H1 (cell line): ENCODE measurements at regions not wholly inside any gene's neighbourhood (a gene's known extent, or its start where the extent isn't known, plus 50 kb on each side); places are given as distances from the start of the nearest gene placed in this dataset.

Source experiments
- CTCF ChIA-PET: fragments of 300-600 bp; sonication (Branson Sonifier 250); formaldehyde crosslinking; loops from one replicate; lab custom pipeline; 2021; ENCODE audit not compliant: partially characterized antibody; lab: Charles Lee
- POLR2A ChIA-PET: fragments of 300-600 bp; sonication (Branson Sonifier 250); formaldehyde crosslinking; loops from one replicate; lab custom pipeline; 2021; ENCODE audit warnings: inconsistent platforms; ENCODE audit not compliant: partially characterized antibody; lab: Charles Lee
- DNase-seq, 2 experiments: peaks; one replicate each; pipeline versions ENCODE4 v3.0.0 to v3.0.0-alpha.2; 2010 to 2022; ENCODE audit warnings: low spot score in 2 of 2, low read depth in 1 of 2, mixed read lengths in 1 of 2
- FAIRE-seq: peaks from 2 replicates; lab custom pipeline; 2011; peaks lifted over from hg19 to GRCh38; lab: Jason Lieb, UNC
- H2AFZ ChIP-seq: 2 replicates; pipeline ENCODE4 v1.8.1; 2012; ENCODE audit warnings: low read length, inconsistent platforms
- H2AK5ac ChIP-seq: 2 replicates; pipeline ENCODE4 v1.6.1; 2013; ENCODE audit warnings: low read depth, low read length
- H2BK120ac ChIP-seq: replicated peaks from 2 replicates; pipeline ENCODE3; 2013; ENCODE audit warnings: low read depth, low read length, inconsistent platforms
- H2BK12ac ChIP-seq: 2 replicates; pipeline ENCODE4 v1.6.1; 2013; ENCODE audit warnings: low read depth, low read length
- H2BK15ac ChIP-seq: 2 replicates; pipeline ENCODE4 v1.6.1; 2013; ENCODE audit warnings: low read length
- H2BK20ac ChIP-seq: 2 replicates; pipeline ENCODE4 v1.6.1; 2013; ENCODE audit warnings: low read length
- H2BK5ac ChIP-seq: 2 replicates; pipeline ENCODE4 v1.6.1; 2013; ENCODE audit warnings: low read depth, low read length
- H3K14ac ChIP-seq: 2 replicates; pipeline ENCODE4 v1.6.1; 2013; ENCODE audit warnings: inconsistent platforms; ENCODE audit not compliant: insufficient read length
- H3K18ac ChIP-seq: 2 replicates; pipeline ENCODE4 v1.6.1; 2013; ENCODE audit warnings: low read length; ENCODE audit errors: extremely low read depth
- H3K23ac ChIP-seq: 2 replicates; pipeline ENCODE4 v1.6.1; 2013; ENCODE audit warnings: inconsistent platforms; ENCODE audit not compliant: insufficient read length
- H3K23me2 ChIP-seq: 2 replicates; pipeline ENCODE4 v1.6.1; 2013; ENCODE audit warnings: low read depth, low read length
- H3K27ac ChIP-seq: 2 replicates; pipeline ENCODE4 v1.6.1; 2011; ENCODE audit warnings: low read depth, low read length, inconsistent platforms
- H3K27me3 ChIP-seq, 4 experiments: replicated peaks in 1 of 4; 1 replicate in 1 of 4; 2 replicates in 3 of 4; pipeline versions ENCODE4 v1.6.1 to v1.8.1; 2011 to 2013; ENCODE audit warnings: low read length in 3 of 4, mild to moderate bottlenecking in 3 of 4, inconsistent platforms in 2 of 4, mixed read lengths in 2 of 4, moderate library complexity in 1 of 4; ENCODE audit not compliant: control insufficient read depth in 3 of 4, insufficient read depth in 3 of 4; ENCODE audit errors: extremely low read depth in 1 of 4
- H3K36me3 ChIP-seq, 4 experiments: 2 replicates each; pipeline versions ENCODE4 v1.6.1 to v1.8.1; 2011 to 2013; ENCODE audit warnings: mild to moderate bottlenecking in 4 of 4, low read length in 3 of 4, moderate library complexity in 2 of 4, control low read depth in 1 of 4, inconsistent platforms in 1 of 4; ENCODE audit not compliant: insufficient read depth in 4 of 4, control insufficient read depth in 2 of 4
- H3K4ac ChIP-seq: replicated peaks from 2 replicates; pipeline ENCODE3; 2013; ENCODE audit warnings: low read length, low read depth, mixed read lengths, inconsistent platforms; ENCODE audit not compliant: insufficient read length
- H3K4me1 ChIP-seq, 4 experiments: replicated peaks in 1 of 4; 1 replicate in 1 of 4; 2 replicates in 3 of 4; pipeline versions ENCODE4 v1.6.1 to v1.8.1; 2011 to 2013; ENCODE audit warnings: low read length in 3 of 4, inconsistent platforms in 2 of 4, mixed read lengths in 1 of 4; ENCODE audit not compliant: insufficient read depth in 4 of 4, control insufficient read depth in 3 of 4
- H3K4me2 ChIP-seq, 2 experiments: 2 replicates each; pipeline versions ENCODE4 v1.6.1 to v1.8.1; 2011 to 2013; ENCODE audit warnings: low read depth in 2 of 2, low read length in 2 of 2, control low read depth in 1 of 2, inconsistent platforms in 1 of 2, mild to moderate bottlenecking in 1 of 2; ENCODE audit not compliant: insufficient read depth in 1 of 2
- H3K4me3 ChIP-seq, 4 experiments: fragments of 200-600, 300-600 bp in 1 of 4; sonication (generic), shearing (Covaris generic), sonication (Bioruptor Twin) in 1 of 4; 2 replicates each; pipeline versions ENCODE4 v1.5.1 to v1.8.1; 2011 to 2016; ENCODE audit warnings: low read length in 4 of 4, low read depth in 3 of 4, control low read depth in 2 of 4, inconsistent platforms in 2 of 4, mild to moderate bottlenecking in 2 of 4, mixed read lengths in 1 of 4, moderate library complexity in 1 of 4; ENCODE audit not compliant: insufficient read depth in 2 of 4; ENCODE audit errors: extremely low read depth in 1 of 4
- H3K56ac ChIP-seq: replicated peaks from 2 replicates; pipeline ENCODE3; 2013; ENCODE audit warnings: low read depth, mild to moderate bottlenecking, mixed read lengths, low read length, inconsistent platforms; ENCODE audit not compliant: insufficient read length
- H3K79me1 ChIP-seq: 2 replicates; pipeline ENCODE4 v1.6.1; 2013; ENCODE audit warnings: low read depth, low read length, control low read depth
- H3K79me2 ChIP-seq, 2 experiments: 2 replicates each; pipeline versions ENCODE4 v1.6.1 to v1.8.1; 2012 to 2013; ENCODE audit warnings: low read length in 2 of 2, mild to moderate bottlenecking in 2 of 2, inconsistent platforms in 1 of 2; ENCODE audit not compliant: insufficient read depth in 2 of 2, control insufficient read depth in 1 of 2
- H3K9ac ChIP-seq, 4 experiments: replicated peaks in 1 of 4; 1 replicate in 1 of 4; 2 replicates in 3 of 4; pipeline versions ENCODE4 v1.6.1 to v1.8.1; 2011 to 2013; ENCODE audit warnings: low read depth in 3 of 4, low read length in 3 of 4, control low read depth in 2 of 4, mild to moderate bottlenecking in 2 of 4, moderate library complexity in 2 of 4, inconsistent platforms in 1 of 4; ENCODE audit errors: extremely low read depth in 1 of 4
- H3K9me3 ChIP-seq, 2 experiments: 2 replicates each; pipeline versions ENCODE4 v1.6.1 to v1.8.1; 2012 to 2013; ENCODE audit warnings: mild to moderate bottlenecking in 2 of 2, moderate library complexity in 2 of 2, control low read depth in 1 of 2, inconsistent platforms in 1 of 2, low read depth in 1 of 2, low read length in 1 of 2, mixed read lengths in 1 of 2; ENCODE audit not compliant: insufficient read depth in 2 of 2
- H4K20me1 ChIP-seq, 2 experiments: replicated peaks in 1 of 2; 2 replicates each; pipeline versions ENCODE3 to v1.8.1; 2011 to 2013; ENCODE audit warnings: inconsistent platforms in 2 of 2, low read length in 2 of 2, mild to moderate bottlenecking in 1 of 2; ENCODE audit not compliant: insufficient read depth in 2 of 2, control insufficient read depth in 1 of 2
- H4K5ac ChIP-seq: 2 replicates; pipeline ENCODE4 v1.6.1; 2013; ENCODE audit warnings: low read length, low read depth, mixed read lengths, inconsistent platforms; ENCODE audit not compliant: insufficient read length
- H4K8ac ChIP-seq: 2 replicates; pipeline ENCODE4 v1.8.0; 2013; ENCODE audit warnings: mild to moderate bottlenecking, moderate library complexity, low read length, inconsistent platforms; ENCODE audit not compliant: insufficient read depth; ENCODE audit errors: extremely low read depth
- H4K91ac ChIP-seq: replicated peaks from 2 replicates; pipeline ENCODE3; 2013; ENCODE audit warnings: low read length, mixed read lengths, inconsistent platforms; ENCODE audit not compliant: insufficient read length
- CBX8 ChIP-seq: fragments of 300-800, 300-1000 bp; sonication (generic); IDR thresholded peaks from 2 replicates; pipeline ENCODE4 v1.7.1; 2016; ENCODE audit warnings: low read depth, low read length, borderline replicate concordance
- GABPA ChIP-seq: IDR thresholded peaks from 2 replicates; pipeline ENCODE4 v1.6.1; 2011; ENCODE audit warnings: mild to moderate bottlenecking, low read length, moderate library complexity, borderline replicate concordance; ENCODE audit not compliant: insufficient read depth
- JUN ChIP-seq: IDR thresholded peaks from 2 replicates; pipeline ENCODE4 v1.6.1; 2011; ENCODE audit warnings: low read depth, mild to moderate bottlenecking, improper control_type of control experiment, low read length
- POU5F1 ChIP-seq: IDR thresholded peaks from 2 replicates; pipeline ENCODE4 v1.6.1; 2011; ENCODE audit warnings: low read depth, mild to moderate bottlenecking, low read length, moderate library complexity
- RAD21 ChIP-seq, 2 experiments: IDR thresholded peaks in 1 of 2; conservative IDR thresholded peaks in 1 of 2; 2 replicates each; pipeline ENCODE4 v1.6.1; 2011; ENCODE audit warnings: low read depth in 2 of 2, low read length in 2 of 2, improper control_type of control experiment in 1 of 2, inconsistent platforms in 1 of 2, mild to moderate bottlenecking in 1 of 2, moderate library complexity in 1 of 2
- RBBP5 ChIP-seq: IDR thresholded peaks from 2 replicates; pipeline ENCODE4 v1.7.1; 2012; ENCODE audit warnings: low read depth, mild to moderate bottlenecking, inconsistent platforms, low read length, moderate library complexity, borderline replicate concordance
- SIN3A ChIP-seq, 2 experiments: IDR thresholded peaks in 1 of 2; conservative IDR thresholded peaks in 1 of 2; 2 replicates each; pipeline ENCODE4 v1.6.1; 2011 to 2012; ENCODE audit warnings: low read length in 2 of 2, improper control_type of control experiment in 1 of 2, low read depth in 1 of 2, mild to moderate bottlenecking in 1 of 2
- WGBS, 2 experiments: shearing (Covaris generic) in 1 of 2; methylation state at CpG; one replicate each; pipeline versions ENCODE4 v1.1.6 to v1.1.7; 2013 to 2015; ENCODE audit warnings: low lambda C conversion rate in 2 of 2, mixed read lengths in 2 of 2, inconsistent platforms in 1 of 2, low coverage in 1 of 2, missing lambda C conversion rate in 1 of 2; ENCODE audit not compliant: insufficient replicate concordance in 2 of 2, insufficient coverage in 1 of 2, insufficient read length in 1 of 2; ENCODE audit errors: extremely low coverage in 1 of 2, missing lambda C conversion rate in 1 of 2; 5-methylcytosine and 5-hydroxymethylcytosine counted together

GRCh38 chr7:119890631-119891030 is 382.3 kb upstream of the KCND2 start:
- Histone ChIP-seq H2BK12ac (no peak overlapping the region), H3K18ac (no peak overlapping the region), H3K79me2 (no peaks in the 10 kb centered on the region), H3K9me3 (no peaks in the 10 kb centered on the region), H3K23me2 (no peaks in the 10 kb centered on the region; the same call in 1 of the 2 replicates), H3K23ac (no peak overlapping the region), H3K36me3 (no peaks in the 10 kb centered on the region), H2BK20ac (no peak overlapping the region), H2AFZ (no peak overlapping the region), H2AK5ac (no peak overlapping the region), H2BK5ac (no peak overlapping the region), H3K14ac (no peak overlapping the region), H4K20me1 (no peaks in the 10 kb centered on the region), H3K4me3 (no peak overlapping the region), H3K4me2 (no peak overlapping the region), H2BK15ac (no peak overlapping the region), H4K8ac (no peak overlapping the region), H3K27ac (no peak overlapping the region), H4K91ac (no peak overlapping the region), H4K5ac (no peak overlapping the region), H2BK120ac (no peak overlapping the region), H3K4ac (no peak overlapping the region), H3K9ac (no peak overlapping the region)
- 96% methylated on average over 12 of the region's 12 CpGs; no CpG with 5 or more reads in 1 of the 2 experiments for WGBS, 2 experiments
- FAIRE-seq, result no peak
- POLR2A ChIA-PET, result no interaction called here
- CTCF ChIA-PET, result no interaction called here
- TF ChIP-seq SIN3A (conservative IDR thresholded peaks at IDR 0.05 in 1 of 2, IDR thresholded peaks at IDR 0.05 in 1 of 2; ENCODE audit: low read depth in 1 of 2, low read length in 2 of 2), result no peak
- no peak for TF ChIP-seq JUN
- no peak for TF ChIP-seq CBX8
- TF ChIP-seq RAD21 (IDR thresholded peaks at IDR 0.05 in 1 of 2, conservative IDR thresholded peaks at IDR 0.05 in 1 of 2; ENCODE audit: low read depth in 2 of 2, low read length in 2 of 2), result no peak
- no peak for TF ChIP-seq RBBP5
- TF ChIP-seq POU5F1, result no peak
- no peak for TF ChIP-seq GABPA
- TF ChIP-seq, all 59 proteins: peak for 0
- Histone ChIP-seq H3K4me1 (no peaks in the 10 kb centered on the region; a peak in 1 of 7 replicates), H3K56ac (no peak overlapping the region), H3K27me3 (no peaks in the 10 kb centered on the region), H3K79me1 (no peaks in the 10 kb centered on the region)
- no peak for DNase-seq
